ENCODE measurements at regions not wholly inside any gene's neighbourhood (a gene's known extent, or its start where the extent isn't known, plus 50 kb on each side); places are given as distances from the start of the nearest gene placed in this dataset.

DNA sequence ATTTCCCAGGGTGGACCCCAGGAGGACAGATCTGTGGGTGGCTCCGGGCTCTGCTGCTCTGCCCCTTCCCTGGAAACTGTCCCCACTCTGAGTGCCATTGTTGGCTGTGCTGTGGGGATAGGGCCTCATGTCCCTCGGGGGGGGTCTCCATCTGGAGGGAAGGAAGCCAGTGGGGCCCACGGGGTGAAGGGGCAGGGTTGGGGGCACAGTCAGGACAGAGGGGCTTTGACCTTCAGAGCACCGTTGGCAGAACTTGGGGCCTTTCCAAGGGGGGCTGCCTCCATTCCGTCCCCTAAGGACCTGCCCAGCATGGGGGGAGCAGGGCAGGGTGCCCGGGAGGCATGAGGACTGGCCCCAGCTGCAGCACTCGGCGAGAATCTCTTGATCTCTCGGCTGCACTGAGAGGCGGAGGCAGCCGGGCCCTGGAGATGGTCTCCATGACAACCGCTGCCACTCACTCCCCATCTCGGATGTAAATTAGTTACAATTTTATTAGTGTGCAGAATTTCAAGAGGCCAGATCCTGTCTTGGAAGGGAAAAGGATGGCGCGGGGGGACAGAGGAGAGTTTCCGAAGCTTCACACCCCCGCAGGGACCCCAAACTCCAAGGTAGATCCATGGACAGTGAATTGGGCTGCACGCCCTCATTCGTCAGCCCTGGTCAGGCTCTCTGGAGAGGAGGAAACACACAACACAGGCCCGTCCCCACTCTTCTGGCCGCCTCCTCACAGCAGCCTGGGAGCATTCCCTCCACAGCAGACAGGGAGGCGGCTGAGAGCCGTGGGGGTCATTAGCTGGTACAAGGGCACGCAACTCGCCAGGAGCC lies 216.2 kb upstream of the IER5L start:
- 58 to 66% methylated on average over 25 of the region's 25 CpGs for whole genome bisulfite sequencing, 2 donors
- no peak for DNase-seq

DNA sequence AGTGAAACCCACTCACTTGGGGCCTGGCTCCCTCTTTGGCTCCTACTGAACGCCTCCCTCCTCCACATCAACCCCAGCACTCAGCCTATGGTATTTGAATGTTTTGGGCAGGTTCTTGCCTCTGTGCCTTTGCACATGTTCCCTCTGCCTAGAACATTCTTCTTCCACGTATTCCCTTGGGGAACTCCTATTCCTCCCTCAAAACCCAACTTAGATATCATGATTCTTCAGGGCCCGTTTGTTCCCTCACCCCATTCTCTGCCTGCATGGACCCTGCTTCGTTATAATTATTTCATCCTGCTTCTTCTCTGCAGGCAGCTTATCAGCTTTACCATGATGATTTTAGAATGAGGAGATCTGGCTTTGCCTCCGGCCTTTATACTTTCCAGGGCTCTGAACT lies 215.0 kb upstream of the IER5L start:
- TF ChIP-seq EP300 (IDR thresholded peaks at IDR 0.05) (no peak), POLR2AphosphoS5 (IDR thresholded peaks at IDR 0.05) (no peak), POLR2A (IDR thresholded peaks at IDR 0.05) (no peak)
- TF ChIP-seq, protein P1, sequence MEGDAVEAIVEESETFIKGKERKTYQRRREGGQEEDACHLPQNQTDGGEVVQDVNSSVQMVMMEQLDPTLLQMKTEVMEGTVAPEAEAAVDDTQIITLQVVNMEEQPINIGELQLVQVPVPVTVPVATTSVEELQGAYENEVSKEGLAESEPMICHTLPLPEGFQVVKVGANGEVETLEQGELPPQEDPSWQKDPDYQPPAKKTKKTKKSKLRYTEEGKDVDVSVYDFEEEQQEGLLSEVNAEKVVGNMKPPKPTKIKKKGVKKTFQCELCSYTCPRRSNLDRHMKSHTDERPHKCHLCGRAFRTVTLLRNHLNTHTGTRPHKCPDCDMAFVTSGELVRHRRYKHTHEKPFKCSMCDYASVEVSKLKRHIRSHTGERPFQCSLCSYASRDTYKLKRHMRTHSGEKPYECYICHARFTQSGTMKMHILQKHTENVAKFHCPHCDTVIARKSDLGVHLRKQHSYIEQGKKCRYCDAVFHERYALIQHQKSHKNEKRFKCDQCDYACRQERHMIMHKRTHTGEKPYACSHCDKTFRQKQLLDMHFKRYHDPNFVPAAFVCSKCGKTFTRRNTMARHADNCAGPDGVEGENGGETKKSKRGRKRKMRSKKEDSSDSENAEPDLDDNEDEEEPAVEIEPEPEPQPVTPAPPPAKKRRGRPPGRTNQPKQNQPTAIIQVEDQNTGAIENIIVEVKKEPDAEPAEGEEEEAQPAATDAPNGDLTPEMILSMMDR (IDR thresholded peaks at IDR 0.05), result no peak
- 89 to 94% methylated on average over 5 of the region's 5 CpGs for WGBS, 2 donors
- no peak overlapping the region for H3K27ac ChIP-seq

More for the DNA sequence above, 216.2 kb upstream of the IER5L start:
- Histone ChIP-seq H3K4me1 (no peaks in the 10 kb centered on the region), H3K36me3 (no peaks in the 10 kb centered on the region), H3K27ac (no peak overlapping the region), H3K9me3 (no peaks in the 10 kb centered on the region), H3K4me3 (no peak overlapping the region), H3K27me3 (no peaks in the 10 kb centered on the region)
- TF ChIP-seq, protein P1 (IDR thresholded peaks at IDR 0.05), result no peak
- TF ChIP-seq EP300 (IDR thresholded peaks at IDR 0.05), result no peak
- TF ChIP-seq POLR2AphosphoS5 (IDR thresholded peaks at IDR 0.05), result no peak
- TF ChIP-seq POLR2A (IDR thresholded peaks at IDR 0.05), result no peak
- intact Hi-C loops (cut with DNase I), result no loop called here

DNA sequence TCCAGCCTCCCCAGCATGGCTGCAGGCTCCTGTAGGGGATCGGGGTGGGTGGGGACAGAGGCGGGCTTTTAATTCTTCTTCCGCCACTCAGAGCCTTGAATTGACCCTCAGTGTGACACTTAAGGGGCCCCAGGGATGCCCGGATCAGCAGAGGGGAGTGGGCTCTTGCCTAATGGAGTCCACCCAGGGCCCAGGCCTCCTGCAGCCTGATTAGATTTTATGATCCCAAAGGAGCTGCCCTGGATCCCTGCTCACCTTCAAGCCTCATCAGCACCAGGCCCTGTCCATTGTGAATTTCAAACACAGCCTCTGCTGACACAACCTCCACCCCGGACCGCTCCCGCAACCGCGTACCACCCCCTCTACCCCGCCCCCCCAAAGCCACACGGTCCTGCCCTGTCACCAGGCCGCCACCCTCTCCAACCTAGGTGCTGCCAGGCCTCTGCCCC lies 214.1 kb upstream of the IER5L start:
- TF ChIP-seq POLR2A (IDR thresholded peaks at IDR 0.05), result no peak
- no peak for TF ChIP-seq POLR2AphosphoS5 (IDR thresholded peaks at IDR 0.05)
- TF ChIP-seq, protein P1 (IDR thresholded peaks at IDR 0.05), result no peak
- no peak for TF ChIP-seq EP300 (IDR thresholded peaks at IDR 0.05)
- Histone ChIP-seq H3K4me1 (no peaks in the 10 kb centered on the region), H3K27ac (no peak overlapping the region), H3K36me3 (no peaks in the 10 kb centered on the region), H3K9me3 (no peaks in the 10 kb centered on the region), H3K4me3 (no peak overlapping the region), H3K27me3 (no peaks in the 10 kb centered on the region)
- WGBS, 2 donors, result 30 to 74% methylated on average over 12 of the region's 12 CpGs
- no peak for DNase-seq
- intact Hi-C loops (cut with DNase I), result no loop called here

More for the DNA sequence above, 215.0 kb upstream of the IER5L start:
- DNase-seq, result no peak
- H3K4me1 ChIP-seq, result no peaks in the 10 kb centered on the region
- no peaks in the 10 kb centered on the region for H3K9me3 ChIP-seq
- no peaks in the 10 kb centered on the region for H3K36me3 ChIP-seq
- no peaks in the 10 kb centered on the region for H3K27me3 ChIP-seq
- intact Hi-C loops (cut with DNase I), result no loop called here
- H3K4me3 ChIP-seq, result no peak overlapping the region

DNA sequence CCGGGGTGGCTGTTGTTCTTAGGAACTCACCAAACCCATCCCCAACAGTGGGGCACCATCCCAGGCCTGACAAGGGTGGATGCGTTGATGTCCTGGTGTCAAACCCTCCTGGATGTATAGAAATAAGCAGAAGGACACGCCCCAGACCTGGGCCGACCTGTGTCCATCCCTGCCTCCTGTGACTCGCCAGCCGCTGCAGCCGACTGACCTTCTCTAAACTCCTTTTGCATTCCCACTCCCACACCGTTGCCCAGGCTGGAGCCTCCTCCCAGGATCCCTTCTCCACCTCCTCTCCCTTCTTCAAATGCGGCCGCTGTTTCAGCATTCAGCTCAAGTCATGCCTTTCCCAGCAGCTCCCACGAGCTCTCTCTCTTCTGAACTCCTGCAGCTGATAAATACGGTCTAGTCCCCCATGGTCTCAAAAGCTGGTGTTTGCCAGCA lies 213.2 kb upstream of the IER5L start:
- intact Hi-C loops (cut with DNase I), result no loop called here
- TF ChIP-seq EP300 (IDR thresholded peaks at IDR 0.05) (no peak), POLR2A (IDR thresholded peaks at IDR 0.05) (no peak), POLR2AphosphoS5 (IDR thresholded peaks at IDR 0.05) (no peak)
- TF ChIP-seq, protein P1 (IDR thresholded peaks at IDR 0.05), result no peak
- H3K36me3 ChIP-seq, result no peaks in the 10 kb centered on the region
- H3K27ac ChIP-seq, result no peak overlapping the region
- peak; percentile 46 for DNase-seq
- H3K4me3 ChIP-seq, result no peak overlapping the region
- no peaks in the 10 kb centered on the region for H3K9me3 ChIP-seq
- H3K4me1 ChIP-seq, result no peaks in the 10 kb centered on the region
- 90 to 92% methylated on average over 12 of the region's 12 CpGs for WGBS, 2 donors
- H3K27me3 ChIP-seq, result no peaks in the 10 kb centered on the region
